ENCODE measurements at regions not wholly inside any gene's neighbourhood (a gene's known extent, or its start where the extent isn't known, plus 50 kb on each side); places are given as distances from the start of the nearest gene placed in this dataset.

DNA sequence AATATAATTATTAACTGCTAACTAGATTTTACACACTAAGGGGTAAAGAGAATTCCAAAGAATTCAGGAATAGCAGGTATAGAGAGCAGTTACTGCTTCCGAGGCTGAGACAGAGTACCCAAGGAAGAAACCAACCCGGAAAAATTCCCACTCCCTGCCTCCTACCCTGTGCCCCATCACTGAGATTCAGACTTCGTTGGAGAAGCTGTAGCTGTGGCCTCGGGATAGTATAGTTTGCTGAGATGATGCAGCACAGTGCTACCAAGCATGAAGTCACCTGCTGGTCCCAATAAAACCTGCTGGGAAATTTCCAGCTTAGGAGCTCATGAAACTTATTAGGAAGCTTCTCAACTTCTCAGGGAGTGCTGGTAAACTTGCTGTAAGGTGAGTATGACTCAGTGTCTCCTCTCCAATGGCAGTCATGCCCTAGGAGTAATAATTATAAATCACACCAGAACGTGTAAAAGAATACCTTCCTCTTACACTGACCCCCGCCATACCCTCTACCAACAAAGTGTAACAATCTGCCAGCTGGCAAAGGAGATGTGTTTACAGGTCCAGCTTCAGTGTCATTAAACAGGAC, 215.2 kb upstream of the ROBO2 start (continued):
- TF ChIP-seq KDM4A (IDR thresholded peaks at IDR 0.05; ENCODE audit: low read depth, low read length, severe bottlenecking) (no peak), SUZ12 (IDR thresholded peaks at IDR 0.05; ENCODE audit: low read length) (no peak), TAF7 (optimal IDR thresholded peaks at IDR 0.05; ENCODE audit: borderline replicate concordance, low read depth, low read length) (no peak)
- TF ChIP-seq, protein P1, sequence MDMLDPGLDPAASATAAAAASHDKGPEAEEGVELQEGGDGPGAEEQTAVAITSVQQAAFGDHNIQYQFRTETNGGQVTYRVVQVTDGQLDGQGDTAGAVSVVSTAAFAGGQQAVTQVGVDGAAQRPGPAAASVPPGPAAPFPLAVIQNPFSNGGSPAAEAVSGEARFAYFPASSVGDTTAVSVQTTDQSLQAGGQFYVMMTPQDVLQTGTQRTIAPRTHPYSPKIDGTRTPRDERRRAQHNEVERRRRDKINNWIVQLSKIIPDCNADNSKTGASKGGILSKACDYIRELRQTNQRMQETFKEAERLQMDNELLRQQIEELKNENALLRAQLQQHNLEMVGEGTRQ (IDR thresholded peaks at IDR 0.05; ENCODE audit: low read length), result no peak

Measured in H1 (cell line).